ENCODE measurements at regions not wholly inside any gene's neighbourhood (a gene's known extent, or its start where the extent isn't known, plus 50 kb on each side); places are given as distances from the start of the nearest gene placed in this dataset.

GRCh38 chr3:139202959-139203349 lies 140.9 kb upstream of the MRPS22 start:
- H3K79me2 ChIP-seq (ENCODE audit: control insufficient read depth, insufficient read depth, low read length), result no peaks in the 10 kb centered on the region
- 0% methylated on average over 1 of the region's 1 CpG for WGBS (ENCODE audit: insufficient coverage, insufficient replicate concordance, low lambda C conversion rate, missing lambda C conversion rate)
- no peaks in the 10 kb centered on the region for H4K20me1 ChIP-seq (ENCODE audit: control insufficient read depth, insufficient read depth)
- no peak overlapping the region for H3K9ac ChIP-seq (ENCODE audit: control insufficient read depth, insufficient read depth, low read length)
- CTCF ChIA-PET, result interaction anchor here (1.9 kb wide), 1 partner anchor 91 kb away, joined by 8 read pairs; no protein-coding TSS in a partner anchor
- no TSS peak for BruUV-seq (replicated peaks)
- no peak for DNase-seq (ENCODE audit: low read depth, low spot score)
- no peak for FAIRE-seq
- POLR2A ChIA-PET, result no interaction called here
- H3K4me1 ChIP-seq (ENCODE audit: control insufficient read depth, insufficient read depth, low read length), result peaks cover 5% of the 10 kb centered on the region; the same call in 1 of the 2 replicates
- no peaks in the 10 kb centered on the region for H3K27me3 ChIP-seq (replicated peaks in 1 of 2; ENCODE audit: control insufficient read depth in 2 of 2, insufficient read depth in 2 of 2, low read length in 1 of 2)
- RAD21 ChIA-PET (ENCODE audit: unreplicated experiment), result interaction anchor here (0.7 to 2.0 kb wide), 2 partner anchors 92 to 267 kb away, joined by 3 to 9 read pairs; no protein-coding TSS in a partner anchor
- H2AFZ ChIP-seq (ENCODE audit: control insufficient read depth, low read depth, low read length), result no peak overlapping the region
- H3K27ac ChIP-seq (ENCODE audit: control insufficient read depth, insufficient read depth), result no peak overlapping the region
- no peak for ATAC-seq
- in situ Hi-C loops (cut with MboI), result no loop called here
- no peak overlapping the region for H3K4me2 ChIP-seq (ENCODE audit: control insufficient read depth, insufficient read depth)
- no peaks in the 10 kb centered on the region for H3K9me3 ChIP-seq (replicated peaks; ENCODE audit: control insufficient read depth, insufficient read depth, low read length)
- no peaks in the 10 kb centered on the region for H3K36me3 ChIP-seq (ENCODE audit: control insufficient read depth in 2 of 2, insufficient read depth in 2 of 2, low read length in 1 of 2)
- SMC1A ChIA-PET (ENCODE audit: uncharacterized antibody, unreplicated experiment), result interaction anchor here (1.3 kb wide), 1 partner anchor 266 kb away, joined by 4 read pairs; no protein-coding TSS in a partner anchor
- H3K4me3 ChIP-seq, result no peak overlapping the region
- intact Hi-C loops (cut with micrococcal nuclease; ENCODE audit: unreplicated experiment), result loop anchor here (5.0 kb wide), 2 partner anchors 91 to 261 kb away; no protein-coding TSS in a partner anchor
- no peak for TF ChIP-seq NR2F1 (conservative IDR thresholded peaks at IDR 0.05)
- TF ChIP-seq CBX5 (IDR thresholded peaks at IDR 0.05; ENCODE audit: low read depth), result no peak
- TF ChIP-seq NBN (IDR thresholded peaks at IDR 0.05), result no peak
- TF ChIP-seq SMAD1 (IDR thresholded peaks at IDR 0.05; ENCODE audit: low read depth, partially characterized antibody), result no peak
- TF ChIP-seq, protein P1, sequence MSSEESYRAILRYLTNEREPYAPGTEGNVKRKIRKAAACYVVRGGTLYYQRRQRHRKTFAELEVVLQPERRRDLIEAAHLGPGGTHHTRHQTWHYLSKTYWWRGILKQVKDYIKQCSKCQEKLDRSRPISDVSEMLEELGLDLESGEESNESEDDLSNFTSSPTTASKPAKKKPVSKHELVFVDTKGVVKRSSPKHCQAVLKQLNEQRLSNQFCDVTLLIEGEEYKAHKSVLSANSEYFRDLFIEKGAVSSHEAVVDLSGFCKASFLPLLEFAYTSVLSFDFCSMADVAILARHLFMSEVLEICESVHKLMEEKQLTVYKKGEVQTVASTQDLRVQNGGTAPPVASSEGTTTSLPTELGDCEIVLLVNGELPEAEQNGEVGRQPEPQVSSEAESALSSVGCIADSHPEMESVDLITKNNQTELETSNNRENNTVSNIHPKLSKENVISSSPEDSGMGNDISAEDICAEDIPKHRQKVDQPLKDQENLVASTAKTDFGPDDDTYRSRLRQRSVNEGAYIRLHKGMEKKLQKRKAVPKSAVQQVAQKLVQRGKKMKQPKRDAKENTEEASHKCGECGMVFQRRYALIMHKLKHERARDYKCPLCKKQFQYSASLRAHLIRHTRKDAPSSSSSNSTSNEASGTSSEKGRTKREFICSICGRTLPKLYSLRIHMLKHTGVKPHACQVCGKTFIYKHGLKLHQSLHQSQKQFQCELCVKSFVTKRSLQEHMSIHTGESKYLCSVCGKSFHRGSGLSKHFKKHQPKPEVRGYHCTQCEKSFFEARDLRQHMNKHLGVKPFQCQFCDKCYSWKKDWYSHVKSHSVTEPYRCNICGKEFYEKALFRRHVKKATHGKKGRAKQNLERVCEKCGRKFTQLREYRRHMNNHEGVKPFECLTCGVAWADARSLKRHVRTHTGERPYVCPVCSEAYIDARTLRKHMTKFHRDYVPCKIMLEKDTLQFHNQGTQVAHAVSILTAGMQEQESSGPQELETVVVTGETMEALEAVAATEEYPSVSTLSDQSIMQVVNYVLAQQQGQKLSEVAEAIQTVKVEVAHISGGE (CRISPR knock-in tag; IDR thresholded peaks at IDR 0.05), result no peak
- no peak for TF ChIP-seq SIN3A (IDR thresholded peaks at IDR 0.05; ENCODE audit: low read depth, low read length)
- no peak for TF ChIP-seq RBBP5 (conservative IDR thresholded peaks at IDR 0.05)
- no peak for TF ChIP-seq ZZZ3 (IDR thresholded peaks at IDR 0.05; ENCODE audit: control insufficient read depth, insufficient read length, low read depth)
- TF ChIP-seq, protein P2, sequence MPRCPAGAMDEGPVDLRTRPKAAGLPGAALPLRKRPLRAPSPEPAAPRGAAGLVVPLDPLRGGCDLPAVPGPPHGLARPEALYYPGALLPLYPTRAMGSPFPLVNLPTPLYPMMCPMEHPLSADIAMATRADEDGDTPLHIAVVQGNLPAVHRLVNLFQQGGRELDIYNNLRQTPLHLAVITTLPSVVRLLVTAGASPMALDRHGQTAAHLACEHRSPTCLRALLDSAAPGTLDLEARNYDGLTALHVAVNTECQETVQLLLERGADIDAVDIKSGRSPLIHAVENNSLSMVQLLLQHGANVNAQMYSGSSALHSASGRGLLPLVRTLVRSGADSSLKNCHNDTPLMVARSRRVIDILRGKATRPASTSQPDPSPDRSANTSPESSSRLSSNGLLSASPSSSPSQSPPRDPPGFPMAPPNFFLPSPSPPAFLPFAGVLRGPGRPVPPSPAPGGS (IDR thresholded peaks at IDR 0.05; ENCODE audit: borderline replicate concordance, insufficient read depth, low read depth, low read length, poor library complexity, severe bottlenecking), result no peak
- TF ChIP-seq, protein P3, sequence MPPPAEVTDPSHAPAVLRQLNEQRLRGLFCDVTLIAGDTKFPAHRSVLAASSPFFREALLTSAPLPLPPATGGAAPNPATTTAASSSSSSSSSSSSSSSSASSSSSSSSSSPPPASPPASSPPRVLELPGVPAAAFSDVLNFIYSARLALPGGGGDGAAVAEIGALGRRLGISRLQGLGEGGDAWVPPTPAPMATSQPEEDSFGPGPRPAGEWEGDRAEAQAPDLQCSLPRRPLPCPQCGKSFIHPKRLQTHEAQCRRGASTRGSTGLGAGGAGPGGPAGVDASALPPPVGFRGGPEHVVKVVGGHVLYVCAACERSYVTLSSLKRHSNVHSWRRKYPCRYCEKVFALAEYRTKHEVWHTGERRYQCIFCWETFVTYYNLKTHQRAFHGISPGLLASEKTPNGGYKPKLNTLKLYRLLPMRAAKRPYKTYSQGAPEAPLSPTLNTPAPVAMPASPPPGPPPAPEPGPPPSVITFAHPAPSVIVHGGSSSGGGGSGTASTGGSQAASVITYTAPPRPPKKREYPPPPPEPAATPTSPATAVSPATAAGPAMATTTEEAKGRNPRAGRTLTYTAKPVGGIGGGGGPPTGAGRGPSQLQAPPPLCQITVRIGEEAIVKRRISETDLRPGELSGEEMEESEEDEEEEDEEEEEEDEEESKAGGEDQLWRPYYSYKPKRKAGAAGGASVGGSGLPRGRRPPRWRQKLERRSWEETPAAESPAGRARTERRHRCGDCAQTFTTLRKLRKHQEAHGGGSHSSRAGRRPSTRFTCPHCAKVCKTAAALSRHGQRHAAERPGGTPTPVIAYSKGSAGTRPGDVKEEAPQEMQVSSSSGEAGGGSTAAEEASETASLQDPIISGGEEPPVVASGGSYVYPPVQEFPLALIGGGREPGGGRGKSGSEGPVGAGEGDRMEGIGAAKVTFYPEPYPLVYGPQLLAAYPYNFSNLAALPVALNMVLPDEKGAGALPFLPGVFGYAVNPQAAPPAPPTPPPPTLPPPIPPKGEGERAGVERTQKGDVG (CRISPR knock-in tag; IDR thresholded peaks at IDR 0.05), result no peak
- no peak for TF ChIP-seq SP1 (IDR thresholded peaks at IDR 0.05; ENCODE audit: low read depth, low read length)
- TF ChIP-seq TCF3 (IDR thresholded peaks at IDR 0.05; ENCODE audit: borderline replicate concordance, insufficient read depth, low read depth, low read length), result no peak
- TF ChIP-seq ZSCAN29 (IDR thresholded peaks at IDR 0.05), result no peak
- no peak for TF ChIP-seq ATF7 (IDR thresholded peaks at IDR 0.05; ENCODE audit: low read depth)
- no peak for TF ChIP-seq IKZF1 (conservative IDR thresholded peaks at IDR 0.05)
- TF ChIP-seq FOXK2 (IDR thresholded peaks at IDR 0.05), result no peak

Measured in GM12878 (cell line).